ENCODE measurements at regions not wholly inside any gene's neighbourhood (a gene's known extent, or its start where the extent isn't known, plus 50 kb on each side); places are given as distances from the start of the nearest gene placed in this dataset.
"Not testable (repeated sequence)": the region's sequence is repeated elsewhere in the genome, so short reads cannot be mapped to it uniquely, and the experiment has no call there.

GRCh38 chr2:237240252-237240651, 154.6 kb downstream of the COPS8 start:
- Histone ChIP-seq H3K27ac (no peak overlapping the region), H4K20me1 (ENCODE audit: insufficient read depth) (no peaks in the 10 kb centered on the region), H3K9ac (no peak overlapping the region), H3K27me3 (ENCODE audit: insufficient read depth, low read depth) (no peaks in the 10 kb centered on the region), H3K4me2 (no peak overlapping the region), H3K79me2 (ENCODE audit: insufficient read depth, low read depth) (no peaks in the 10 kb centered on the region), H3K36me3 (ENCODE audit: insufficient read depth) (no peaks in the 10 kb centered on the region), H3K4me1 (ENCODE audit: low read depth, poor library complexity, severe bottlenecking) (no peaks in the 10 kb centered on the region), H3K4me3 (IDR thresholded peaks at IDR 0.05; ENCODE audit: insufficient read depth, low read depth, low read length) (no peak overlapping the region), H2AFZ (ENCODE audit: low read depth) (no peak overlapping the region)
- TF ChIP-seq CTCF (conservative IDR thresholded peaks at IDR 0.05; ENCODE audit: low read depth, low read length): no peak

GRCh38 chr2:237240868-237241267, 155.2 kb downstream of the COPS8 start:
- not testable (repeated sequence) for H3K4me1 ChIP-seq (ENCODE audit: low read depth, poor library complexity, severe bottlenecking); H3K9ac ChIP-seq; H4K20me1 ChIP-seq (ENCODE audit: insufficient read depth); H3K27ac ChIP-seq; H3K4me2 ChIP-seq; H3K36me3 ChIP-seq (ENCODE audit: insufficient read depth); H3K79me2 ChIP-seq (ENCODE audit: insufficient read depth, low read depth); H3K27me3 ChIP-seq (ENCODE audit: insufficient read depth, low read depth); H3K4me3 ChIP-seq (IDR thresholded peaks at IDR 0.05; ENCODE audit: insufficient read depth, low read depth, low read length); H2AFZ ChIP-seq (ENCODE audit: low read depth)

- Histone ChIP-seq H3K4me3 (IDR thresholded peaks at IDR 0.05; ENCODE audit: insufficient read depth, low read depth, low read length) (no peak overlapping the region), H3K36me3 (ENCODE audit: insufficient read depth) (no peaks in the 10 kb centered on the region), H3K27me3 (ENCODE audit: insufficient read depth, low read depth) (no peaks in the 10 kb centered on the region), H3K27ac (no peak overlapping the region), H3K9ac (no peak overlapping the region), H4K20me1 (ENCODE audit: insufficient read depth) (no peaks in the 10 kb centered on the region), H2AFZ (ENCODE audit: low read depth) (no peak overlapping the region), H3K4me1 (ENCODE audit: low read depth, poor library complexity, severe bottlenecking) (no peaks in the 10 kb centered on the region), H3K4me2 (no peak overlapping the region), H3K79me2 (ENCODE audit: insufficient read depth, low read depth) (no peaks in the 10 kb centered on the region)
- TF ChIP-seq CTCF (conservative IDR thresholded peaks at IDR 0.05; ENCODE audit: low read depth, low read length): no peak
These were observed 156.4 kb downstream of the COPS8 start for GRCh38 chr2:237242091-237242536.

GRCh38 chr2:237243487-237243886, 157.8 kb downstream of the COPS8 start:
- Histone ChIP-seq H3K4me3 (IDR thresholded peaks at IDR 0.05; ENCODE audit: insufficient read depth, low read depth, low read length) (no peak overlapping the region), H3K79me2 (ENCODE audit: insufficient read depth, low read depth) (no peaks in the 10 kb centered on the region), H3K4me1 (ENCODE audit: low read depth, poor library complexity, severe bottlenecking) (no peaks in the 10 kb centered on the region), H3K27me3 (ENCODE audit: insufficient read depth, low read depth) (no peaks in the 10 kb centered on the region), H4K20me1 (ENCODE audit: insufficient read depth) (no peaks in the 10 kb centered on the region), H3K4me2 (no peak overlapping the region), H3K36me3 (ENCODE audit: insufficient read depth) (no peaks in the 10 kb centered on the region), H2AFZ (ENCODE audit: low read depth) (no peak overlapping the region), H3K27ac (no peak overlapping the region), H3K9ac (no peak overlapping the region)
- TF ChIP-seq CTCF (conservative IDR thresholded peaks at IDR 0.05; ENCODE audit: low read depth, low read length): no peak

- Histone ChIP-seq H2AFZ (ENCODE audit: low read depth) (no peak overlapping the region), H3K4me3 (IDR thresholded peaks at IDR 0.05; ENCODE audit: insufficient read depth, low read depth, low read length) (no peak overlapping the region), H3K9ac (no peak overlapping the region), H3K79me2 (ENCODE audit: insufficient read depth, low read depth) (no peaks in the 10 kb centered on the region), H3K4me2 (no peak overlapping the region), H3K27ac (no peak overlapping the region), H4K20me1 (ENCODE audit: insufficient read depth) (no peaks in the 10 kb centered on the region), H3K4me1 (ENCODE audit: low read depth, poor library complexity, severe bottlenecking) (no peaks in the 10 kb centered on the region), H3K27me3 (ENCODE audit: insufficient read depth, low read depth) (no peaks in the 10 kb centered on the region), H3K36me3 (ENCODE audit: insufficient read depth) (no peaks in the 10 kb centered on the region)
- TF ChIP-seq CTCF (conservative IDR thresholded peaks at IDR 0.05; ENCODE audit: low read depth, low read length): no peak
These were observed 158.5 kb downstream of the COPS8 start for GRCh38 chr2:237244178-237244577.

Data from KMS-11 (cell line).